ENCODE measurements at regions not wholly inside any gene's neighbourhood (a gene's known extent, or its start where the extent isn't known, plus 50 kb on each side); places are given as distances from the start of the nearest gene placed in this dataset.

GRCh38 chr3:182438398-182438797, 354.9 kb upstream of the ATP11B start:
- no peak for DNase-seq (ENCODE audit: low read depth in 1 of 2, low spot score in 1 of 2)

GRCh38 chr3:182440101-182440500, 353.2 kb upstream of the ATP11B start:
- H3K27me3 ChIP-seq = no peaks in the 10 kb centered on the region
- no peaks in the 10 kb centered on the region for H3K4me1 ChIP-seq (ENCODE audit: low read depth)
- DNase-seq (ENCODE audit: low read depth in 1 of 2, low spot score in 1 of 2) = no peak
- no peak for TF ChIP-seq CTCF (IDR thresholded peaks at IDR 0.05; ENCODE audit: low read depth, low read length)
- H3K9me3 ChIP-seq (ENCODE audit: low read depth) = no peaks in the 10 kb centered on the region
- no peaks in the 10 kb centered on the region for H3K36me3 ChIP-seq
- no peak overlapping the region for H3K27ac ChIP-seq
- no peak overlapping the region for H3K4me3 ChIP-seq

More at GRCh38 chr3:182438398-182438797, 354.9 kb upstream of the ATP11B start:
- Histone ChIP-seq H3K27ac (no peak overlapping the region), H3K4me1 (ENCODE audit: low read depth) (no peaks in the 10 kb centered on the region), H3K36me3 (no peaks in the 10 kb centered on the region), H3K27me3 (no peaks in the 10 kb centered on the region), H3K4me3 (no peak overlapping the region), H3K9me3 (ENCODE audit: low read depth) (no peaks in the 10 kb centered on the region)
- no peak for TF ChIP-seq CTCF (IDR thresholded peaks at IDR 0.05; ENCODE audit: low read depth, low read length)

- no peak for DNase-seq (ENCODE audit: low read depth in 1 of 2, low spot score in 1 of 2)
- H3K27me3 ChIP-seq = no peaks in the 10 kb centered on the region
- no peak overlapping the region for H3K4me3 ChIP-seq
- no peaks in the 10 kb centered on the region for H3K36me3 ChIP-seq
- H3K27ac ChIP-seq = no peak overlapping the region
- no peaks in the 10 kb centered on the region for H3K9me3 ChIP-seq (ENCODE audit: low read depth)
- TF ChIP-seq CTCF (IDR thresholded peaks at IDR 0.05; ENCODE audit: low read depth, low read length) = no peak
- no peaks in the 10 kb centered on the region for H3K4me1 ChIP-seq (ENCODE audit: low read depth)
These were observed 347.7 kb upstream of the ATP11B start for GRCh38 chr3:182445576-182445975.

- no peak for DNase-seq (ENCODE audit: low read depth in 1 of 2, low spot score in 1 of 2)
- no peaks in the 10 kb centered on the region for H3K9me3 ChIP-seq (ENCODE audit: low read depth)
- H3K36me3 ChIP-seq = no peaks in the 10 kb centered on the region
- no peaks in the 10 kb centered on the region for H3K27me3 ChIP-seq
- H3K4me3 ChIP-seq = no peak overlapping the region
- H3K27ac ChIP-seq = no peak overlapping the region
- TF ChIP-seq CTCF (IDR thresholded peaks at IDR 0.05; ENCODE audit: low read depth, low read length) = no peak
- H3K4me1 ChIP-seq (ENCODE audit: low read depth) = no peaks in the 10 kb centered on the region
These were observed 342.1 kb upstream of the ATP11B start for GRCh38 chr3:182450942-182451787.

- Histone ChIP-seq H3K9me3 (ENCODE audit: low read depth) (no peaks in the 10 kb centered on the region), H3K4me3 (no peak overlapping the region), H3K27ac (no peak overlapping the region), H3K27me3 (no peaks in the 10 kb centered on the region), H3K4me1 (ENCODE audit: low read depth) (no peaks in the 10 kb centered on the region), H3K36me3 (no peaks in the 10 kb centered on the region)
- no peak for DNase-seq (ENCODE audit: low read depth in 1 of 2, low spot score in 1 of 2)
- TF ChIP-seq CTCF (IDR thresholded peaks at IDR 0.05; ENCODE audit: low read depth, low read length) = no peak
These were observed 341.4 kb upstream of the ATP11B start for GRCh38 chr3:182451871-182452270.
